Epithelial cell of prostate (primary cell): ENCODE measurements at regions not wholly inside any gene's neighbourhood (a gene's known extent, or its start where the extent isn't known, plus 50 kb on each side); places are given as distances from the start of the nearest gene placed in this dataset.

ENCODE experiments used
- DNase-seq: peaks from one replicate; pipeline ENCODE4 v3.0.0-alpha.2; 2011; ENCODE audit warnings: low read depth, low spot score
- H3K27ac ChIP-seq: fragments of 450-650 bp; 2 replicates; pipeline ENCODE4 v1.5.1; 2017; ENCODE audit warnings: mild to moderate bottlenecking

- no peak overlapping the region for H3K27ac ChIP-seq
- DNase-seq, result no peak
Observed at GRCh38 chr12:114742363-114742762, 58.4 kb upstream of the TBX3 start.

- DNase-seq, result no peak
- no peak overlapping the region for H3K27ac ChIP-seq
Observed at GRCh38 chr12:114741940-114742339, 58.0 kb upstream of the TBX3 start.

GRCh38 chr12:114740448-114740847 is 56.5 kb upstream of the TBX3 start:
- no peak overlapping the region for H3K27ac ChIP-seq
- DNase-seq, result no peak

- H3K27ac ChIP-seq, result no peak overlapping the region
- no peak for DNase-seq
Observed at GRCh38 chr12:114738460-114739184, 54.6 kb upstream of the TBX3 start.

GRCh38 chr12:114735680-114736374 is 51.9 kb upstream of the TBX3 start:
- H3K27ac ChIP-seq, result no peak overlapping the region
- DNase-seq, result no peak

GRCh38 chr12:114735011-114735410 is 51.0 kb upstream of the TBX3 start:
- no peak overlapping the region for H3K27ac ChIP-seq
- DNase-seq, result no peak

- DNase-seq, result no peak
- H3K27ac ChIP-seq, result no peak overlapping the region
Observed at GRCh38 chr12:114733919-114734318, 49.9 kb upstream of the TBX3 start.
